LNCAP (cell line): ENCODE measurements at regions not wholly inside any gene's neighbourhood (a gene's known extent, or its start where the extent isn't known, plus 50 kb on each side); places are given as distances from the start of the nearest gene placed in this dataset.

ENCODE experiments used
- TF ChIP-seq, protein P1 (sequence below): fragments of 450-650 bp; IDR thresholded peaks from 2 replicates; pipeline ENCODE4 v1.5.1; 2017; ENCODE audit warnings: mild to moderate bottlenecking

DNA sequence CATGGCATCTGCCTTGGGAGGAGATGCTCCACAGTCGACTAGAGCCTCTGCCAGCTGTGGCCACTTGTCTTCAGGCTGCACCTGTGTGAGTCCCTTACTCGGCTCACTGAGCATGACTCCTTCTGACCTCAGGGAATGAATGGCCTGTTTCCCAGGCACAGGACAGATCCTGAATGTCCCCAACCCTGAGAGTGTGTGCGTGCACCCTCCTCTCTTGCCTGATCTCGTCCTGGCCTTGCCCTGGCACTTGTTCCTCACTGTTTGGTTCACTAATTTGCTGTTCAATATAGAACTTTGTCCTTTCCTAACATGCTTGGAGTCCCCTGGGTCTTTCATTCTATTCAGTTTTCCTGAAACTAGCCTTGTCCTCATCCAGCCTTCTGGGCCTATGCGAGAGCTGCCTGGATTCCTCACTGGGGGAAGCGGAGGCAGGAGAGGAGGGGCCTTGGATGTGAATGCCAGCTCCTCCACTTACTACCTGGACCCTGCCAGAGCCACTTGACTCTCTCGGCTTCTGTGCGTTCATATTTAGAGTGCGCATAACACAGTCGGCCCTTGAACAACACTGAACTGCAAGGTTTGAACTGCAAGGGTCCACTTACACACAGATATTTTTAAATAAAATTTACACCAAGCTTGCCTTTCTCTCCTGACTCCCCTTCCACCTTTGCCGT lies 184.8 kb downstream of the ACKR3 start:
- TF ChIP-seq, protein P1, sequence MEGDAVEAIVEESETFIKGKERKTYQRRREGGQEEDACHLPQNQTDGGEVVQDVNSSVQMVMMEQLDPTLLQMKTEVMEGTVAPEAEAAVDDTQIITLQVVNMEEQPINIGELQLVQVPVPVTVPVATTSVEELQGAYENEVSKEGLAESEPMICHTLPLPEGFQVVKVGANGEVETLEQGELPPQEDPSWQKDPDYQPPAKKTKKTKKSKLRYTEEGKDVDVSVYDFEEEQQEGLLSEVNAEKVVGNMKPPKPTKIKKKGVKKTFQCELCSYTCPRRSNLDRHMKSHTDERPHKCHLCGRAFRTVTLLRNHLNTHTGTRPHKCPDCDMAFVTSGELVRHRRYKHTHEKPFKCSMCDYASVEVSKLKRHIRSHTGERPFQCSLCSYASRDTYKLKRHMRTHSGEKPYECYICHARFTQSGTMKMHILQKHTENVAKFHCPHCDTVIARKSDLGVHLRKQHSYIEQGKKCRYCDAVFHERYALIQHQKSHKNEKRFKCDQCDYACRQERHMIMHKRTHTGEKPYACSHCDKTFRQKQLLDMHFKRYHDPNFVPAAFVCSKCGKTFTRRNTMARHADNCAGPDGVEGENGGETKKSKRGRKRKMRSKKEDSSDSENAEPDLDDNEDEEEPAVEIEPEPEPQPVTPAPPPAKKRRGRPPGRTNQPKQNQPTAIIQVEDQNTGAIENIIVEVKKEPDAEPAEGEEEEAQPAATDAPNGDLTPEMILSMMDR = no peak

DNA sequence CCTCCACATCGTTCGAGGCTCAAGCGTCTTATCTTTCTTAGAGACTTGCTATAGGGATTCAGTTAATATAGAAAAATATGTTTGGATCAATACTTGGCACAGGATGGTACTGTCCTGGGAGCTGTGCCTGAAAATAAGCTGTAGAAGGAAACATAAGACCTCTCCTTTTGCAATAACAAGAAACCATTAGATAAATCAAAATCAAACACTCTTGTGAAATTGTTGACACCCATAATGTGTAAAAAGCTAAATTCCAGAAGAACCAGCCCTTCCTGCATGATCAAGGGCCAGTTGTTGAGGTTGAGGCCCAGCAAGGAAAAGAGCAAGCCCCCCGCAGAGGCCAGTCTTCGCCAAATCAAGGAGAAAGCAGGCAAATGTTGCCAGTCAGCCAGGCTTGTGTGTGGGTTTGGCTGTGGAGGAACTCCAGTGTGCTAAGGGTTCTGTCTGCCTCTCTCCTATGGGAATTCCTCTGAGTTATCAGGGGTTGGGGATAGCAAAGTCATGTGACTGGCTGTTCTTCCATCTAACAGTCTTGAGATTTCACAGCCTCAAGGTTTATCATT lies 185.7 kb downstream of the ACKR3 start:
- TF ChIP-seq, protein P1 = no peak

DNA sequence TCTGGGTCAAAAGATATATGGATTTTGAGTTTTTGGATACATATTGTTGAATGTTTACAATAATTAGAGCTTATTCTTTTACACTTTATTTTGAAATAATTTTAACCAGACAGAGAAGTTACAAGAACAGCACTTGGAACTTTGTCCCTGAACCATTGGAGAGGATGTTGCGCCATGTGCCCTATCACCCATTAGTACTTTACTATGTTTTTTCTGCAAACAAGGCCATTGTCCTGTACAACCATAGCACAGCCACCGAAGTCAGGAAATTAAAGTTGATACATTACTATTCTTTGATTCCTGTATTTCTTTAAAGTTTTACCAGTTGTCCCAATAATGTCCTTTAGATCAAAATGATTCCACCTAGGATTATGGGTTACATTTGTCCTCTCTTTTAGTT lies 188.8 kb downstream of the ACKR3 start:
- TF ChIP-seq, protein P1 = no peak

DNA sequence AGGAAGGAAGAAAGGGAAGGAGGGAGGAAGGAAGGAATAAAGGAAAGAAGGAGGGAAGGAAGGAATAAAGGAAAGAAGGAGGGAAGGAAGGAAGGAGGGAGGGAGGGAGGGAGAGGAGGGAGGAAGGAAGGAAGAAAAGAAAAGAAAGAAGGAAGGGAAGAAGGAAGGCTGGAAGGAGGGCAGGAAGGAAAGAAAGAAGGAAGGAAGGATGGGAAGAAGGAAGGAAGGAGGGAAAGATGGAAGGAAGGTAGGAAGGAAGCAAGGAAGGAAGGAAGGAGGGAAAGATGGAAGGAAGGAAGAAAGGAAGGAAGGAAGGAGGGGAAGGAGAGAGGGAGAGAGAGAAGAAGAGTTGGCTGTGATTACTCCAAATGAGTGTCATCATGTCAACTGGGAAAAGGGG lies 190.6 kb downstream of the ACKR3 start:
- TF ChIP-seq, protein P1 = no peak

DNA sequence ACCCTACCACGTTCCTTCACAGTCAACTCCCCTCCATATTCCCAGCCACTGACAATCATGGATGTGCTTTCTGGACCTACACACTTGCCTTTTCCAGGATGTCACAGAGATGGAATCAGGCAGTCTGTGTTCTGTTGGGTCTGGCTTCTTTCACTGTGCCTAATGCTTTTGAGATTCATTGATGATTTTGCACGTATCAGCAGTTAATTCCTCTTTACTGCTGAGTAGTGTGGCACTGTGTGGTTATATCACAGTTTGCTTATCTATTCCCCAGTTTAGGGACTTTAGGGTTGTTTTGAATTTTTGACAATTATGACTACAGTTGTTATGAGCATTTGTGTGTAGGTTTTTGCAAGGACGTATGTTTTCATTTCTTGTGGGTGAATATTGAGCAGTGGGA lies 191.7 kb downstream of the ACKR3 start:
- TF ChIP-seq, protein P1 = no peak

DNA sequence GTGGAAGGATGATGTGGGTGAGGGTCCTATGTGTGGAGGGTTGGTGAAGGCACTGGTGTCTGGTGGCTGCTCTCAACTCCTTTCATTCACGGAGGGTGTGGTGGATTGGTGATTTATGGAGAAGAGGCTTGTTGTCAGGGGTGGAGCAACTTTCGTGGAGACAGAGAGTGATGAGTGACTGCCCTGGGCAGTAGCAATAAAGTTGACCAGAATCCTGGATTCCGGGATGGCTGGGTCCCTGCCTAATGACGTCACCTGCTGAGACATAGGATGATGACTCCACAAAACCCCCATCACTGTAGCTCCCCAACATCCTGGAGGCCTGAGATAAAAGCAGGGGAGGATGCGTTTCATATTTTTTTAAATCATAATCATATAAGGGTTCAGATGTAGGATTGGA lies 193.0 kb downstream of the ACKR3 start:
- TF ChIP-seq, protein P1 = no peak

DNA sequence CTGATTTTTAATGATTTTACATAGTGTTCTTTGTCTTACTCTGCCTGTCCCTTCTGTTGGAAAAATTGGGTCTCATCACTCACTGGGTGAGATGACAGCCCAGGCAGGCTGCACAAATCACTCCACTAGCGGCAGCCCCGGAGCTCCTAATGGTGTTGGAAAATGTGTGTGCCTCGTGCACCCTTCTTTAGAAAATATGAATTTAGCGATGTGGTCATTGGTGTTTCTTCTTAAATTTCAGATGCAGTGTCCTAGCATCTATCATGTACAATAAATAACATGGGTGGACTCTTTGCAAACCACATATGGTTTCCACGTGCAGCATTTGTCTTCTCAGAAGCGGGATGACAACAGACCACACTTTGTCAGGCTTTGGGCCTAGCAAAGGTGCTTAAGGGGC lies 194.2 kb downstream of the ACKR3 start:
- TF ChIP-seq, protein P1 = no peak

DNA sequence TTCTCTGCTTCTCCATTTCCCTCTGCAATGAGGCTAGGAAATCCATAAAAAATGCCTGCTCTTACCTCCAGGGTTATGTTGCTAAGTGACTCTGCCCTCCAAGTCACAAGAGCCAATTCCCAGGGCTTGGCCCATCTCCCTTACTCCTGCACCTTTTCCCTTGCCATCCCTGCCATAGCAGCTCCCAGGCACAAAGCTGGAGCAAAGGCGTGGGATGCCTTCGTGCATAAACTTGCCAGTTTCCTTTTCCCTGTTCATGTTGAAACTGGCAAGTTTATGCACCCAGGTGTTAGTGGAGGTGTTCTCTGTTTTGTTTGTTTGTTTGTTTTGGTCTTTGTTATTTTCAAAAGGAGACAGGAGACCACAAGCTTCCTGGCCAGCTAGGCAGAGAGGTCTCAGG lies 195.1 kb downstream of the ACKR3 start:
- TF ChIP-seq, protein P1 = no peak
